ENCODE measurements at regions not wholly inside any gene's neighbourhood (a gene's known extent, or its start where the extent isn't known, plus 50 kb on each side); places are given as distances from the start of the nearest gene placed in this dataset.
"Not testable (repeated sequence)": the region's sequence is repeated elsewhere in the genome, so short reads cannot be mapped to it uniquely, and the experiment has no call there.

- no peak for ATAC-seq
- no peak overlapping the region for H3K27ac Mint-ChIP-seq
- no peak for DNase-seq (ENCODE audit: low spot score)
- H3K36me3 Mint-ChIP-seq = peaks cover 10% of the 10 kb centered on the region
- no peaks in the 10 kb centered on the region; the same call in 1 of the 2 replicates for H3K27me3 Mint-ChIP-seq (ENCODE audit: low read depth)
- peaks cover 10% of the 10 kb centered on the region for H3K9me3 Mint-ChIP-seq
- H3K4me1 Mint-ChIP-seq = peaks cover 7% of the 10 kb centered on the region
- H3K4me3 Mint-ChIP-seq = no peak overlapping the region
- TF ChIP-seq ZNF512 (CRISPR knock-in tag; IDR thresholded peaks at IDR 0.05; ENCODE audit: borderline replicate concordance) = no peak
- TF ChIP-seq ATF3 (CRISPR knock-in tag; conservative IDR thresholded peaks at IDR 0.05) = no peak
- TF ChIP-seq AFF4 (CRISPR knock-in tag; IDR thresholded peaks at IDR 0.05; ENCODE audit: borderline replicate concordance) = no peak
- TF ChIP-seq CTCF (IDR thresholded peaks at IDR 0.05) = no peak
- TF ChIP-seq NFE2L1 (CRISPR knock-in tag; IDR thresholded peaks at IDR 0.05) = no peak
- TF ChIP-seq ZSCAN18 (CRISPR knock-in tag; IDR thresholded peaks at IDR 0.05) = no peak
- TF ChIP-seq IRF2 (CRISPR knock-in tag; IDR thresholded peaks at IDR 0.05; ENCODE audit: borderline replicate concordance, low read depth) = no peak
- no peak for TF ChIP-seq CBFB (CRISPR knock-in tag; IDR thresholded peaks at IDR 0.05; ENCODE audit: low read depth)
- no peak for TF ChIP-seq ZNF219 (CRISPR knock-in tag; IDR thresholded peaks at IDR 0.05; ENCODE audit: borderline replicate concordance)
- TF ChIP-seq KAT7 (CRISPR knock-in tag; IDR thresholded peaks at IDR 0.05; ENCODE audit: borderline replicate concordance) = no peak
- no peak for TF ChIP-seq ATF1 (CRISPR knock-in tag; IDR thresholded peaks at IDR 0.05)
- no peak for TF ChIP-seq CREM (CRISPR knock-in tag; IDR thresholded peaks at IDR 0.05)
- TF ChIP-seq ESRRA (CRISPR knock-in tag; IDR thresholded peaks at IDR 0.05; ENCODE audit: borderline replicate concordance) = no peak
- TF ChIP-seq HMGA2 (CRISPR knock-in tag; IDR thresholded peaks at IDR 0.05) = no peak
- no peak for TF ChIP-seq ZNF263 (CRISPR knock-in tag; IDR thresholded peaks at IDR 0.05; ENCODE audit: low read depth)
- no peak for TF ChIP-seq ATF6 (CRISPR knock-in tag; IDR thresholded peaks at IDR 0.05)
- TF ChIP-seq ARID4B (CRISPR knock-in tag; IDR thresholded peaks at IDR 0.05; ENCODE audit: borderline replicate concordance) = no peak
- TF ChIP-seq ELF4 (CRISPR knock-in tag; IDR thresholded peaks at IDR 0.05; ENCODE audit: low read depth) = no peak
- POLR2A ChIA-PET = no interaction called here
- CTCF ChIA-PET = no interaction called here
Measured at GRCh38 chr3:27606537-27606936, 115.6 kb downstream of the EOMES start.

GRCh38 chr3:27601311-27601710, 117.1 kb upstream of the SLC4A7 start:
- H3K36me3 Mint-ChIP-seq; DNase-seq (ENCODE audit: low spot score); H3K9me3 Mint-ChIP-seq: not testable (repeated sequence)

More at GRCh38 chr3:27601311-27601710, 117.1 kb upstream of the SLC4A7 start:
- CTCF ChIA-PET; H3K27ac Mint-ChIP-seq; H3K27me3 Mint-ChIP-seq (ENCODE audit: low read depth); H3K4me1 Mint-ChIP-seq; ATAC-seq; POLR2A ChIA-PET; H3K4me3 Mint-ChIP-seq: not testable (repeated sequence)

Measured in WTC11 (cell line).